ENCODE measurements at regions not wholly inside any gene's neighbourhood (a gene's known extent, or its start where the extent isn't known, plus 50 kb on each side); places are given as distances from the start of the nearest gene placed in this dataset.

DNA sequence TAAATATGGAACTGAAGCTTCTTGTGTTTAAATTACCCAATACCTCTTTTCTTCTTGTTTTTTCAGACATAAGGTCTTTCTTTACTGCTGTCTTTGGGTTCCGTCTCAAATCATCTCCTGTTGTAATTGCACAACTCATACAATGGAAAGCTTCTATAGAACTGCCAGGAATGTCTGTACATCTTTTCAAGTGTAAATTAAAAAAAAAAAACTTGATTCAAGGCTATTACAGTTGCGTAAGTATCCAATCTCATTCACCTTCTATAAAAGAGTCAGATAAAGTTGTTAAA is 243.5 kb downstream of the ICE1 start:
- TF ChIP-seq POLR2A (IDR thresholded peaks at IDR 0.05) (no peak), POLR2AphosphoS5 (IDR thresholded peaks at IDR 0.05) (no peak)
- TF ChIP-seq, protein P1, sequence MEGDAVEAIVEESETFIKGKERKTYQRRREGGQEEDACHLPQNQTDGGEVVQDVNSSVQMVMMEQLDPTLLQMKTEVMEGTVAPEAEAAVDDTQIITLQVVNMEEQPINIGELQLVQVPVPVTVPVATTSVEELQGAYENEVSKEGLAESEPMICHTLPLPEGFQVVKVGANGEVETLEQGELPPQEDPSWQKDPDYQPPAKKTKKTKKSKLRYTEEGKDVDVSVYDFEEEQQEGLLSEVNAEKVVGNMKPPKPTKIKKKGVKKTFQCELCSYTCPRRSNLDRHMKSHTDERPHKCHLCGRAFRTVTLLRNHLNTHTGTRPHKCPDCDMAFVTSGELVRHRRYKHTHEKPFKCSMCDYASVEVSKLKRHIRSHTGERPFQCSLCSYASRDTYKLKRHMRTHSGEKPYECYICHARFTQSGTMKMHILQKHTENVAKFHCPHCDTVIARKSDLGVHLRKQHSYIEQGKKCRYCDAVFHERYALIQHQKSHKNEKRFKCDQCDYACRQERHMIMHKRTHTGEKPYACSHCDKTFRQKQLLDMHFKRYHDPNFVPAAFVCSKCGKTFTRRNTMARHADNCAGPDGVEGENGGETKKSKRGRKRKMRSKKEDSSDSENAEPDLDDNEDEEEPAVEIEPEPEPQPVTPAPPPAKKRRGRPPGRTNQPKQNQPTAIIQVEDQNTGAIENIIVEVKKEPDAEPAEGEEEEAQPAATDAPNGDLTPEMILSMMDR (IDR thresholded peaks at IDR 0.05), result no peak

All from breast epithelium (tissue), 3 donors.